Panc1 (cell line): ENCODE measurements at regions not wholly inside any gene's neighbourhood (a gene's known extent, or its start where the extent isn't known, plus 50 kb on each side); places are given as distances from the start of the nearest gene placed in this dataset.
"Not testable (repeated sequence)": the region's sequence is repeated elsewhere in the genome, so short reads cannot be mapped to it uniquely, and the experiment has no call there.

Source experiments
- ATAC-seq: fragments of 200-7000 bp; cut with Tn5 transposase; 2 replicates; pipeline ENCODE4 v1.9.1; 2020; ENCODE audit warnings: mild to moderate bottlenecking, moderate library complexity
- BruUV-seq: library from RNA; stranded (reverse); fragments of 400-500 nt; replicated peaks from 2 replicates; lab custom pipeline; 2021; lab: Mats Ljungman, UMichigan
- CTCF ChIA-PET: fragments of 300-600 bp; sonication (Branson Sonifier 250); formaldehyde crosslinking; loops from one replicate; lab custom pipeline; 2022; ENCODE audit warnings: antibody characterized with exemption; lab: Charles Lee
- POLR2A ChIA-PET: fragments of 300-600 bp; sonication (Branson Sonifier 250); formaldehyde crosslinking; loops from one replicate; lab custom pipeline; 2022; ENCODE audit warnings: antibody characterized with exemption; lab: Charles Lee
- DNase-seq: peaks from one replicate; pipeline ENCODE4 v3.0.0-alpha.2; 2010; ENCODE audit warnings: low read depth, low spot score
- H3K27ac ChIP-seq: 2 replicates; pipeline ENCODE4 v1.5.1; 2011; ENCODE audit warnings: mild to moderate bottlenecking, low read length, inconsistent platforms
- H3K27me3 ChIP-seq: fragments of 200-500 bp; sonication (Bioruptor generic); 2 replicates; pipeline ENCODE4 v1.6.0; 2014; ENCODE audit warnings: low read length, inconsistent platforms; ENCODE audit not compliant: control insufficient read depth, insufficient read depth
- H3K36me3 ChIP-seq: fragments of 200-500 bp; sonication (Bioruptor generic); 2 replicates; pipeline ENCODE4 v1.5.1; 2014; ENCODE audit warnings: inconsistent platforms, mild to moderate bottlenecking, low read length, moderate library complexity; ENCODE audit not compliant: control insufficient read depth, insufficient read depth
- H3K4me1 ChIP-seq: 2 replicates; pipeline ENCODE4 v1.5.1; 2011; ENCODE audit warnings: inconsistent platforms, mild to moderate bottlenecking, low read length, moderate library complexity; ENCODE audit not compliant: control insufficient read depth, insufficient read depth
- H3K4me3 ChIP-seq, 2 experiments: 2 replicates each; pipeline ENCODE4 v1.5.1; 2011 to 2012; ENCODE audit warnings: low read depth in 2 of 2, low read length in 2 of 2, mild to moderate bottlenecking in 2 of 2, inconsistent platforms in 1 of 2, moderate library complexity in 1 of 2
- H3K9me3 ChIP-seq: fragments of 200-500 bp; sonication (Bioruptor generic); 2 replicates; pipeline ENCODE4 v1.5.1; 2014; ENCODE audit warnings: low read depth, mild to moderate bottlenecking, inconsistent platforms, low read length, moderate library complexity; ENCODE audit not compliant: control insufficient read depth, insufficient read depth
- POLR2AphosphoS5 ChIP-seq: IDR thresholded peaks from 2 replicates; pipeline ENCODE4 v1.6.1; 2012; ENCODE audit warnings: mild to moderate bottlenecking, low read depth, low read length, moderate library complexity
- SIN3A ChIP-seq: IDR thresholded peaks from 2 replicates; pipeline ENCODE4 v1.6.1; 2012; ENCODE audit warnings: low read depth, mild to moderate bottlenecking, low read length, moderate library complexity, borderline replicate concordance; ENCODE audit not compliant: insufficient read depth
- TCF7L2 ChIP-seq: IDR thresholded peaks from 2 replicates; pipeline ENCODE4 v1.6.1; 2011; ENCODE audit warnings: mild to moderate bottlenecking, low read depth, low read length, inconsistent platforms
- in situ Hi-C: cut with HindIII; loops from 2 replicates; pipeline ENCODE4 v1.10.0; 2016; ENCODE audit warnings: low sequenced_read_pairs, low pct_unique_long_range_greater_than_20kb
- intact Hi-C: fragments of 100-400 bp; cut with micrococcal nuclease; formaldehyde crosslinking; loops from one replicate; pipeline ENCODE4 v1.10.0; 2022; ENCODE audit not compliant: unreplicated experiment
- TF ChIP-seq, protein P1 (sequence below), 2 experiments: IDR thresholded peaks; 2 replicates each; pipeline ENCODE4 v1.6.1; 2011 to 2012; ENCODE audit warnings: low read depth in 2 of 2, control low read depth in 1 of 2, low read length in 1 of 2, mild to moderate bottlenecking in 1 of 2, moderate library complexity in 1 of 2; ENCODE audit not compliant: insufficient read depth in 1 of 2
- TF ChIP-seq, protein P2 (sequence below): fragments of 450-650 bp; IDR thresholded peaks from 2 replicates; pipeline ENCODE4 v1.5.1; 2017; ENCODE audit warnings: mild to moderate bottlenecking

DNA sequence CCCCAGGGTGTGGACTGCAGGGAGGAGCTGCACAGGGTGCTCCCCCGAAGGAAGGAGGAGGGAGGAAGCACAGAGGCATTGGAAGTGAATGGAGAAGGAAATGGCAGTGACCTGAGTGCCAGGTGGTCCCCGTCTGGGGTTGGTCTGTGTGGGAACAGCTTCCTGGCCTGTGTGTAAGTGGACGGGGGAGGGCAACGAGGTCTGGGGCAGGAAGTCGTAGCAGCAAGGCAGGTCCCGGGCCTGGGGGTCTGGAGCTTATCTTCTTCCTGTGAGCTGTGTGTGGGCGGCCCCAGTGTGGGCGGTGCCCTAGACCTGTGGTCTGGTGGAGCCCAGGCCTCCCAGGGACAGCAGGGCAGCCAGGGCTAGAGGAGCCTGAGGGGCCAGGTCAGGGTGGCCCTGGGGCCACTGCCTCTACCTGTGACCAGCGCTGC lies 382.1 kb downstream of the TMEM121 start:
- Histone ChIP-seq H3K27me3 (no peaks in the 10 kb centered on the region), H3K4me1 (no peaks in the 10 kb centered on the region), H3K4me3 (no peak overlapping the region), H3K9me3 (no peaks in the 10 kb centered on the region), H3K36me3 (no peaks in the 10 kb centered on the region), H3K27ac (no peak overlapping the region)
- no TSS peak for BruUV-seq
- TF ChIP-seq POLR2AphosphoS5 (no peak), SIN3A (no peak), TCF7L2 (no peak)
- TF ChIP-seq, protein P1, sequence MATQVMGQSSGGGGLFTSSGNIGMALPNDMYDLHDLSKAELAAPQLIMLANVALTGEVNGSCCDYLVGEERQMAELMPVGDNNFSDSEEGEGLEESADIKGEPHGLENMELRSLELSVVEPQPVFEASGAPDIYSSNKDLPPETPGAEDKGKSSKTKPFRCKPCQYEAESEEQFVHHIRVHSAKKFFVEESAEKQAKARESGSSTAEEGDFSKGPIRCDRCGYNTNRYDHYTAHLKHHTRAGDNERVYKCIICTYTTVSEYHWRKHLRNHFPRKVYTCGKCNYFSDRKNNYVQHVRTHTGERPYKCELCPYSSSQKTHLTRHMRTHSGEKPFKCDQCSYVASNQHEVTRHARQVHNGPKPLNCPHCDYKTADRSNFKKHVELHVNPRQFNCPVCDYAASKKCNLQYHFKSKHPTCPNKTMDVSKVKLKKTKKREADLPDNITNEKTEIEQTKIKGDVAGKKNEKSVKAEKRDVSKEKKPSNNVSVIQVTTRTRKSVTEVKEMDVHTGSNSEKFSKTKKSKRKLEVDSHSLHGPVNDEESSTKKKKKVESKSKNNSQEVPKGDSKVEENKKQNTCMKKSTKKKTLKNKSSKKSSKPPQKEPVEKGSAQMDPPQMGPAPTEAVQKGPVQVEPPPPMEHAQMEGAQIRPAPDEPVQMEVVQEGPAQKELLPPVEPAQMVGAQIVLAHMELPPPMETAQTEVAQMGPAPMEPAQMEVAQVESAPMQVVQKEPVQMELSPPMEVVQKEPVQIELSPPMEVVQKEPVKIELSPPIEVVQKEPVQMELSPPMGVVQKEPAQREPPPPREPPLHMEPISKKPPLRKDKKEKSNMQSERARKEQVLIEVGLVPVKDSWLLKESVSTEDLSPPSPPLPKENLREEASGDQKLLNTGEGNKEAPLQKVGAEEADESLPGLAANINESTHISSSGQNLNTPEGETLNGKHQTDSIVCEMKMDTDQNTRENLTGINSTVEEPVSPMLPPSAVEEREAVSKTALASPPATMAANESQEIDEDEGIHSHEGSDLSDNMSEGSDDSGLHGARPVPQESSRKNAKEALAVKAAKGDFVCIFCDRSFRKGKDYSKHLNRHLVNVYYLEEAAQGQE (IDR thresholded peaks at IDR 0.05; ENCODE audit: insufficient read depth in 1 of 2, low read depth in 2 of 2, low read length in 1 of 2) = no peak
- TF ChIP-seq, protein P2, sequence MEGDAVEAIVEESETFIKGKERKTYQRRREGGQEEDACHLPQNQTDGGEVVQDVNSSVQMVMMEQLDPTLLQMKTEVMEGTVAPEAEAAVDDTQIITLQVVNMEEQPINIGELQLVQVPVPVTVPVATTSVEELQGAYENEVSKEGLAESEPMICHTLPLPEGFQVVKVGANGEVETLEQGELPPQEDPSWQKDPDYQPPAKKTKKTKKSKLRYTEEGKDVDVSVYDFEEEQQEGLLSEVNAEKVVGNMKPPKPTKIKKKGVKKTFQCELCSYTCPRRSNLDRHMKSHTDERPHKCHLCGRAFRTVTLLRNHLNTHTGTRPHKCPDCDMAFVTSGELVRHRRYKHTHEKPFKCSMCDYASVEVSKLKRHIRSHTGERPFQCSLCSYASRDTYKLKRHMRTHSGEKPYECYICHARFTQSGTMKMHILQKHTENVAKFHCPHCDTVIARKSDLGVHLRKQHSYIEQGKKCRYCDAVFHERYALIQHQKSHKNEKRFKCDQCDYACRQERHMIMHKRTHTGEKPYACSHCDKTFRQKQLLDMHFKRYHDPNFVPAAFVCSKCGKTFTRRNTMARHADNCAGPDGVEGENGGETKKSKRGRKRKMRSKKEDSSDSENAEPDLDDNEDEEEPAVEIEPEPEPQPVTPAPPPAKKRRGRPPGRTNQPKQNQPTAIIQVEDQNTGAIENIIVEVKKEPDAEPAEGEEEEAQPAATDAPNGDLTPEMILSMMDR = no peak
- intact Hi-C loops = no loop called here
- ATAC-seq (no peak), DNase-seq (no peak)
- in situ Hi-C loops = no loop called here
- POLR2A ChIA-PET = no interaction called here
- CTCF ChIA-PET = no interaction called here

DNA sequence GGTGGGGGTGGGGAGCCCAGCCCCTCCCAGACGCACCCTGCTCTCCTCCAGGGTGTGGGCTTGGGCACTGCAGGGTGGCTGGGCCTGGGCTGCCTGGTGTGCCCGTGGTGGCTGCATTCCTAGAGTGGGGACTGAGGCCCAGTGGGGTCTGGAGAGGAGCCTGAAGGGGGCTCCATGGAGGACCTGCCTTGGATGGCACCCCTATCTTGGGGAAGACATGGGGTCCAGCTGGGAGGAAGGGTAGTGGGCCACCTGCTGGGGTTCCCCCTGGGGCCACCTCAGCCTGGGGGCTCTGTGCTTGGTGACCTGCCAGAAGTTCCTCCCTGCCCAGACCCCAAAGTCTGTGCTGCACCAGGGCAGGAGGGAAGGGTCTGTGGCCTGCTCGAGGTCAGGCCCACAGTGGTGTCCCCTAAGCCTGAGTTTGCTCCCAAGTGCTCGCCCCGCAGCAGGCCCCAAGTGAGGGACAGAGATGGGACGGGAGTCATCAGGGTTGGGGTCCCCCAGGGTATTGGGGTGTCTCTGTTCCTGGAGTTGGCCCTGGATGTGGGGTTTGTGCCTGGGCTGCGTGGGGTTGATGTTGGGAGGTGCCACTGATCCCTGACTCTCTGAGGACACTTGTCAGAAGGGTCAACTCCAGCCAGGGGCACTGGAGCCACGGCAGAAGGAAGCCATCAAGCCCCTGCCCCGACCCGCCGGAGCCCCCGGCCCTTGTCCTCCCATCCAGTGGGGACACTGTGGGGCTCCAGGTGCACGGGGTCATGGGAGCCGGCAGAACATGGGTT lies 382.9 kb downstream of the TMEM121 start:
- ATAC-seq = no peak
- Histone ChIP-seq H3K36me3 (no peaks in the 10 kb centered on the region), H3K4me1 (no peaks in the 10 kb centered on the region), H3K27me3 (no peaks in the 10 kb centered on the region), H3K4me3 (no peak overlapping the region), H3K27ac (no peak overlapping the region), H3K9me3 (no peaks in the 10 kb centered on the region)
- in situ Hi-C loops = no loop called here
- POLR2A ChIA-PET = no interaction called here
- intact Hi-C loops = no loop called here
- no peak for DNase-seq
- CTCF ChIA-PET = no interaction called here
- no peak for TF ChIP-seq SIN3A
- TF ChIP-seq POLR2AphosphoS5 = no peak
- TF ChIP-seq, protein P2 = no peak
- no peak for TF ChIP-seq TCF7L2
- TF ChIP-seq, protein P1 (IDR thresholded peaks at IDR 0.05; ENCODE audit: insufficient read depth in 1 of 2, low read depth in 2 of 2, low read length in 1 of 2) = no peak
- BruUV-seq = no TSS peak

DNA sequence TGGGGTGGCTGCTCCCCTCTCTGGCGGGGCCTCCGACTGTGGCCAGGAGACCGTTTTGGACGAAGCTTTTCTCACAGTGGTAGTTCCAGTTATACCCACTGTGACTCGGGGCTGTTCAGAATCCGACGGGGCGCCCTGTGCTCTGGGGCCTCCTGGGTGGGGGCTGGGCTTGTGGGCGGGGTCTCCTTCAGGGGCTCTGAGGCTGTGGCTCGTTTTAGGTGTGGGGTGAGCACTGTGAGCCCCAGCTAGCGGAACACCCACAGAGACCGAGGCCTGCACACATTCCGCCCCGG lies 383.4 kb downstream of the TMEM121 start:
- in situ Hi-C loops, intact Hi-C loops, H3K27ac ChIP-seq, H3K4me3 ChIP-seq, H3K36me3 ChIP-seq, H3K4me1 ChIP-seq, H3K9me3 ChIP-seq, BruUV-seq, CTCF ChIA-PET, ATAC-seq, H3K27me3 ChIP-seq, DNase-seq, POLR2A ChIA-PET: not testable (repeated sequence)
